AML-193 (cell line): ENCODE measurements at regions not wholly inside any gene's neighbourhood (a gene's known extent, or its start where the extent isn't known, plus 50 kb on each side); places are given as distances from the start of the nearest gene placed in this dataset.
"Not testable (repeated sequence)": the region's sequence is repeated elsewhere in the genome, so short reads cannot be mapped to it uniquely, and the experiment has no call there.

Source experiments
- DNase-seq, 2 experiments: peaks; one replicate each; lab custom pipeline; 2025; lab: John Stamatoyannopoulos, UW

- not testable (repeated sequence) for DNase-seq
These were observed 1677.0 kb downstream of the C4orf33 start for GRCh38 chr4:130772966-130773365.

- no peak for DNase-seq
These were observed 1712.5 kb downstream of the C4orf33 start for GRCh38 chr4:130808492-130808891.

GRCh38 chr4:130812117-130812765 lies 1716.3 kb downstream of the C4orf33 start:
- no peak for DNase-seq

GRCh38 chr4:130814896-130815295 lies 1718.9 kb downstream of the C4orf33 start:
- no peak for DNase-seq

- no peak for DNase-seq
These were observed 1724.5 kb downstream of the C4orf33 start for GRCh38 chr4:130820448-130820847.

- DNase-seq, result no peak
These were observed 1729.3 kb downstream of the C4orf33 start for GRCh38 chr4:130825284-130825683.

- no peak for DNase-seq
These were observed 1754.1 kb downstream of the C4orf33 start for GRCh38 chr4:130850019-130850524.

GRCh38 chr4:130851107-130851506 lies 1755.2 kb downstream of the C4orf33 start:
- DNase-seq, result no peak

GRCh38 chr4:130851932-130852331 lies 1756.0 kb downstream of the C4orf33 start:
- DNase-seq, result no peak

GRCh38 chr4:130855533-130855932 lies 1759.6 kb downstream of the C4orf33 start:
- no peak for DNase-seq

- no peak for DNase-seq
These were observed 1764.0 kb downstream of the C4orf33 start for GRCh38 chr4:130859991-130860390.

- DNase-seq, result no peak
These were observed 1801.0 kb downstream of the C4orf33 start for GRCh38 chr4:130896920-130897319.

- DNase-seq, result no peak
These were observed 1805.4 kb downstream of the C4orf33 start for GRCh38 chr4:130901321-130901720.

- DNase-seq, result no peak
These were observed 1827.0 kb downstream of the C4orf33 start for GRCh38 chr4:130922955-130923354.

GRCh38 chr4:130955520-130955919 lies 1859.6 kb downstream of the C4orf33 start:
- no peak for DNase-seq

GRCh38 chr4:130985371-130985770 lies 1889.4 kb downstream of the C4orf33 start:
- DNase-seq, result no peak

GRCh38 chr4:130995988-130996387 lies 1900.0 kb downstream of the C4orf33 start:
- DNase-seq, result no peak

GRCh38 chr4:131001371-131001770 lies 1905.4 kb downstream of the C4orf33 start:
- no peak for DNase-seq

- DNase-seq, result no peak
These were observed 1906.2 kb downstream of the C4orf33 start for GRCh38 chr4:131002132-131002531.

- DNase-seq, result no peak
These were observed 1910.4 kb downstream of the C4orf33 start for GRCh38 chr4:131006388-131006787.

- not testable (repeated sequence) for DNase-seq
These were observed 1916.0 kb downstream of the C4orf33 start for GRCh38 chr4:131011961-131012360.

GRCh38 chr4:131013226-131013625 lies 1917.3 kb downstream of the C4orf33 start:
- no peak for DNase-seq

GRCh38 chr4:131026771-131027170 lies 1930.8 kb downstream of the C4orf33 start:
- DNase-seq, result no peak

- no peak for DNase-seq
These were observed 1948.4 kb downstream of the C4orf33 start for GRCh38 chr4:131044368-131044767.
